HG02970 (cell line): ENCODE measurements at regions not wholly inside any gene's neighbourhood (a gene's known extent, or its start where the extent isn't known, plus 50 kb on each side); places are given as distances from the start of the nearest gene placed in this dataset.
"Not testable (repeated sequence)": the region's sequence is repeated elsewhere in the genome, so short reads cannot be mapped to it uniquely, and the experiment has no call there.

Source experiments
- ATAC-seq: cut with Tn5 transposase; IDR thresholded peaks from one replicate; pipeline ENCODE4 v1.9.1; 2021; ENCODE audit warnings: mild to moderate bottlenecking, moderate library complexity, moderate number of reproducible peaks; ENCODE audit not compliant: unreplicated experiment, low FRiP score

DNA sequence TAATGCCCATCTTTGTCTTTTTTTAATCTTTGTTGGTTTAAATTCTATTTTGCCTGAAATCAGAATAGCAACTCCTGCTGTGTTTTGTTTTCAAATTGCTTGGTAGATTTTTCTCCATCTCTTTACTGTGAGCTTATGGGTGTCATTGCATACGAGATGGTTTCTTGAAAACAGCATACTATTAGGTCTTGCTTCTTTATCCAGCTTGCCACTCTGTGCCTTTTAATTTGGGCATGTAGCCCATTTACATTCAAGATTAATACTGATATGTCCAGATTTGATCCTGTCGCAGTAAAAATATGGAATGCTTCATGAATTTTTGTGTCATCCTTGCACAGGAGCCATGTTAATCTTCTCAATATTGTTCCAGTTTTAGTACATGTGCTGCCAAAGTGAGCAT lies 316.6 kb downstream of the CGGBP1 start:
- no peak for ATAC-seq

DNA sequence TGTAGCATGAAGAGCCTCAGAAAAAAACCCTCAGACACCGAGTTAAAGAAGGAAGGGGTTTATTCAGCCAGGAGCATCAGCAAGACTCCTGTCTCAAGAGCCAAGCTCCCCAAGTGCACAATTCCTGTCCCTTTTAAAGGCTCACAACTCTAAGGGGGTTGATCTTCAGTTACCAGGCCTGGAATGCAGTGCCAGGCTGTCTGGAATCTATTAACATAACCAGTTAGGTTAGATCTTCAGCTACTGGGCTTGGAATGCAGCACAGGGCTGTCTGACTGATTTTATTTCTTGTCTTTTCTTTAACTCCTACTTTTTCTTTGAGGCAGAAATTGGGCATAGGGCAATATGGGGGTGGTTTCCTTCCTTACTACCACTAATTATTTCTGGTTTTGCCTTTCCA lies 317.9 kb downstream of the CGGBP1 start:
- not testable (repeated sequence) for ATAC-seq

DNA sequence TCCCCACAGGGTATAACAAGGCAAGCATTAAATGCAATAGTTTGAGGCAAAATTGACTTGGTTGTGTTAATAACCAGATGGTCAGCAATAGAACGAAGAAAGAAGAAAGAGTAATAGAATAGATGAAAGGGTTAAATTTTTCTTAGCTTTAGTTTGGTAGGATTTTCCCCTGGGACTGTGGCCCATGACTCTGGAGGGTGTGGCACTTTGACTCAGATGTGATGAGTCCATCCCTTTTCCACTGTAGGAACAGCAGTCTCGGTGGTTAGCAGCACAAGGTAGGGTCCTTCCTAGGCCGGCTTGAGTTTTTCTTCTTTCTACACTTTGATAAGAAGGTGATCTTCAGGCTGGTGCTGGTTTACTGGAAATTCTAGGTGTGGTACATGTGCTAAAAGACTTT lies 321.0 kb downstream of the CGGBP1 start:
- ATAC-seq = not testable (repeated sequence)

DNA sequence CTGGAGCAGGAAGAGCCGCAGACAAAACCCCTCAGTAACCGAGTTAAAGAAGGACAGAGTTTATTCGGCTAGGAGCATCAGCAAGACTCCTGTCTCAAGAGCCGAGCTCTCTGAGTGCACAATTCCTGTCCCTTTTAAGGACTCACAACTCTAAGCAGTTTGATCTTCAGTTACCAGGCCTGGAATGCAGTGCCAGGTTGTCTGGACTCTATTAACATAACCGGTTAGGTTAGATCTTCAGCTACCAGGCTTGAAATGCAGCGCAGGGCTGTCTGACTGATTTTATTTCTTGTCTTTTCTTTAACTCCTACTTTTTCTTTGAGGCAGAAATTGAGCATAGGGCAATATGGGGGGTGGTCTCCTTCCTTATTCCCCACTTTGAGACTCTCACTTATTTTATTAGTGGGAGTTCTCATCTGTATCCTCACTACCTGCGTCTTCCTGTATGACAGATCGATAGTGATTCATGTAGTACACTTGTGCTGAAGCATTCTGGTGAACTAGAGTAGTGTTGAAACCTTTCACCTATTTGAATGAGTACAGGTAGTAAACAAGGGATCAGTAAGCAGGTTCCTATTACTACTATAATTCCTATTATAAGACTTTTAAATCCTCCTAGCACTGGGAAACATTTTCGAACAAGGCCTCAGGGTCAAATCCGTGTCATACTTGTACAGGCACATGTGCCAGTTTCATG lies 325.0 kb downstream of the CGGBP1 start:
- no peak for ATAC-seq

DNA sequence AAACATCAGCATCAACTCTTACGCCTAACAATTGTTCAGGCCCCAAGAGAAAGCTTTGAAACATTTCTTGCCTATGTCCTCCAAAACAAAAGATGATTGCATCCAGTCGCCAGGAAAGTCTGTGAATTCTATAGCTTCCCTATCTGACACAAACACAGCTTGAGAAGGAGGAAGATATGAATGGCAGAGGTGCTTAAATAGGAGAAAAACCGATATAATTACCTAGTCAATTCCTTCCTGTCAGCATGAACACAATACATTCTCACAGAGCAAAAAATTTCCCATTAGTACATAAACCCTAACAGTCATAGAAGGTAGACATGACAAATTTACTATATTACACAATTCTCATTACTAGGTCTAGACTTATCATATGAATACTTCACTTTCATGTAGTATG lies 326.5 kb downstream of the CGGBP1 start:
- no peak for ATAC-seq

GRCh38 chr3:87727783-87728182 lies 331.0 kb downstream of the CGGBP1 start:
- no peak for ATAC-seq

GRCh38 chr3:87719060-87719459 lies 339.7 kb downstream of the CGGBP1 start:
- no peak for ATAC-seq

DNA sequence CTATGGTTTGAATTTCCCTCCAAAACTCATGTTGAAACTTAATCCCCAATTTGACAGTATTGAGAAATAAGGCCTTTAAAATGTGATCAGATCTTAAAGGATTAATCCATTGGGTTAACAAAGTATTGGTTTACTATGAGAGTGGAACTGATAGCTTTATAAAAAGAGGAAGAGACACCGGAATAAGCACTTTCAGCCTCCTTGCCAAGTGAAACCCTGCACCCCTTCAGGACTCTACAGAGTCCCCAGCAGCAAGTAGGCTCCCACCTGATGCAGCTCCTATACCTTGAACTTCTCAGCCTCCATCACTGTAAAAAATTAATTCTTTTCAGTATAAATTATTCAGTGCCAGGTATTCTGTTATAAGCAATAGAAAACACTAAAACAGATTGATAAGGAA lies 348.3 kb downstream of the CGGBP1 start:
- ATAC-seq = no peak

GRCh38 chr3:87710028-87710427 lies 348.8 kb downstream of the CGGBP1 start:
- ATAC-seq = no peak

GRCh38 chr3:87706176-87706575 lies 352.6 kb downstream of the CGGBP1 start:
- ATAC-seq = no peak

- ATAC-seq = no peak
Measured at GRCh38 chr3:87702600-87702999, 356.2 kb downstream of the CGGBP1 start.

DNA sequence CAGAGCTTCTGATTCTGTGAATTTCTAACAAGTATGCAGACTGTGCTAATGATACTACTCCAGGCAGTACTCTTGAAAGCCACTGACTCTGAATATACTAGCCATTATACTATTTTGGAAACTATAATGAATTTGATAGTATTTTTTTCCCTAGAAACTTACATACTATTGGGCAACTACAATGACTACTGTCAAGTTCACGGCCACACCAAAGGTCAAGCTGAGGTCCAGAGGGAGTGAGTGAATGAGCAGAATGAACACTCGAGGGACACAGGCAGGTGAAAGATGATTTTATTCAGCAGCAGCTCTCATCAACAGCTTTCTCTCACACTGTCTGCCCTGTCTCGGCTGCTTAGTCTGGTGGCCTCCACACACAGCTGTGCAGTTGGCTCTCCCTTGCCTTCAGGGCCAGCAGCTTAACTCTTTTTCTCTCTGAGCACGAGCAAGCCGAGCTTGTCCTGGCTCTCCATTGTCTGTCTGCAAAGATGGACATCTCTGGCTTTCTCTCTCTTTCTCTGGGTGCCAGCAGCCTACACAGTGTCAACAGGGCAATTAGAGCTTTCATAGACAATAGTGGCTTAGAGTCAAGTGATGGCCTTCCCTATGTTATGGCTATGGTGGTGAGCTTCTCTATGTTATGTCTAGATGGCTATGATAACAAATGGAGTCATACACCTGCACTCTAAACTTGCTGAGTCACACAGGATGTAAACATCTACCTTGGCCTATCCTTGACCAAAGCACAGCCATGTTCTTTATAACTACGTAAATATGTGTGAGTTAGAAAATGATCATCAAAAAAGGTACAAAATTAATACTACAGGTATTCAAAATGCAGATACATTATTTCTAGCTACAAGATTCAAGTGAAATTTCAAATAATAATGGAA lies 362.4 kb downstream of the CGGBP1 start:
- ATAC-seq = no peak

- no peak for ATAC-seq
Measured at GRCh38 chr3:87694678-87695077, 364.1 kb downstream of the CGGBP1 start.

DNA sequence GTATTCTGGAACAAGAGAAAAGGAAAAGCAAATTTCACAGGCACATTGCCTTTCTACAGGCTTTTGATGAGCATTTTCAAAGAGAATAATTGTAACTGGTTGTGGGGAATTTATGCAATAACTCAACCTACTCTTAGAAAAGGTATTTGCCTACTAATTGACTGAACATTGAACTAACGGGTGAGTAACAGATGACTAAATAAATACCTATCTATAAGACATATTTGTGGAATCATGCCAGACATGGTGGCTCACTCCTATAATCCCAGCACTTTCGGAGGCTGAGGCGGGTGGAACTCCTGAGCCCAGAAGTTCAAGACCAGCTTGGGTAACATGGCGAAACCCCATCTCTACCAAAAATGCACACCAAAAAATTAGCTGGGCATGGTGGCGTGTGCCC lies 367.7 kb downstream of the CGGBP1 start:
- ATAC-seq = no peak

DNA sequence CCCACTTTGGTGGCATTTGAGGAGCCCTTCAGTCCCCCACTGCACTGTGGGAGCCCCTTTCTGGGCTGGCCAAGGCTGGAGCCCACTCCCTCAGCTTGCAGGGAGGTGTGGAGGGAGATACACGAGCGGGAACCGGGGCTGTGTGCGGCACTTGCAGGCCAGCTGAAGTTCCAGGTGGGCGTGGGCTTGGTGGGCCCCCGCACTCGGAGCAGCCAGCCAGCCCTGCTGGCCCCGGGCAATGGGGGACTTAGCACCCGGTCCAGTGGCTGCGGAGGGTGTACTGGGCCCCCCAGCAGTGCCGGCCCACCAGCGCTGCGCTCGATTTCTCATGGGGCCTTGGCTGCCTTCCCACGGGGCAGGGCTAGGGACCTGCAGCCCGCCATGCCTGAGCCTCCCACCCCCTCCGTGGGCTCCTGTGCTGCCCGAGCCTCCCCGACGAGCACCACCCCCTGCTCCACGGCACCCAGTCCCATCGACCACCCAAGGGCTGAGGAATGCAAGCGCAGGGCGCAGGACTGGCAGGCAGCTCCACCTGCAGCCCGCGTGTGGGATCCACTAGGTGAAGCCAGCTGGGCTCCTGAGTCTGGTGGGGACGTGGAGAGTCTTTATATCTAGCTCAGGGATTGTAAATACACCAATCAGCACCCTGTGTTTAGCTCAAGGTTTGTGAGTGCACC lies 379.7 kb downstream of the CGGBP1 start:
- not testable (repeated sequence) for ATAC-seq

GRCh38 chr3:87674397-87675161 lies 384.2 kb downstream of the CGGBP1 start:
- peak; percentile 98 for ATAC-seq

- no peak for ATAC-seq
Measured at GRCh38 chr3:87673132-87673531, 385.7 kb downstream of the CGGBP1 start.

DNA sequence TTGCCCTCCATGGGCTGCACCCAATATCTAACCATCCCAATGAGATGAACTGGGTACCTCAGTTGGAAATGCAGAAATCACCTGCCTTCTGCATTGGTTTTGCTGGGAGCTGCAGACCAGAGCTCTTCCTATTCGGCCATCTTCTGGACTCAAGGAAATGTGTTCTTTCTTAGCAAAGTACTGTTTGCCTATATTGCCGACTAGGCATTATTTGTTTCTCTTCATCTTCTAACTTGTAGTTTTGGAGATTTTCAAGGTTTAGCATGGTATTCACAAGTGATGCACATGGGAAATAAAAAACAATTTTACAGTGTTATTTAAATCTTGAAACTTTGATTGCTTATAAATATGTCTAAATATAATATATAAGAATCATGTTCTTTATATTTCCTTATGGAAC lies 377.8 kb upstream of the POU1F1 start:
- ATAC-seq = no peak

DNA sequence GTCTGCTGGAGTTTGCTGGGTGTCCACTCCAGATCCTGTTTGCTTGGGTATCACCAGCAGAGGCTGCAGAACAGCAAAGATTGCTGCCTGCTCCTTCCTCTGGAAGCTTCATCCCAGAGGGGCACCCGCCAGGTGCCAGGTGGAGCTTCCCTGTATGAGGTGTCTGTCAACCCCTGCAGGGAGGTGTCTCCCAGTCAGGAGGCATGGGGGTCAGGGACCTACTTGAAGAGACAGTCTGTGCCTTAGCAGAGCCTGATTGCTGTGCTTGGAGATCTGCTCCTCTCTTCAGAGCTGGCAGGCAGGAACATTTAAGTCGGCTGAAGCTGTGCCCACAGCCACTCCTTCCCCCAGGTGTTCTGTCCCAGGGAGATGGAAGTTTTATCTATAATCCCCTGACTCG lies 376.8 kb upstream of the POU1F1 start:
- ATAC-seq = not testable (repeated sequence)

DNA sequence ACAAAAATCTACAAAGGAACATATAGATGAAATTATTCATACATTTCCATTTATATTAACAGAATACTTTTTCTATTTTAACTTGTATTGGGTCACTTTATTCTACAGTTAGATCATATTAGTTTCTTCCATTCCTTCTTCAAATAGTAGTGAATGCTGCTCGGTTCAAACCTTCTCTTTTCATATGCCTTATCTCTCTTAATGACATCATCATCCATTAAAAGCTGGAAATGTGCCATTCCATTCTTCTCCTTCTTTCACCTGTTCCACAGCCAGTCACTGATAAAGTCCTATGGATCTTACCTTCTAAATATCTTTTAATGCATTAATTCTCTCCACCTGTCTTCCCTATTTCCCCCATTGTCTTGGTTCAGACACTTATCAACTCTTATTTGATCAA lies 358.0 kb upstream of the POU1F1 start:
- no peak for ATAC-seq

GRCh38 chr3:87627316-87627715 lies 350.9 kb upstream of the POU1F1 start:
- ATAC-seq = no peak
